ENCODE measurements at regions not wholly inside any gene's neighbourhood (a gene's known extent, or its start where the extent isn't known, plus 50 kb on each side); places are given as distances from the start of the nearest gene placed in this dataset.

GRCh38 chr3:76078101-76078500 is 292.8 kb upstream of the ZNF717 start:
- TF ChIP-seq CTCF (IDR thresholded peaks at IDR 0.05) (no peak), POLR2A (IDR thresholded peaks at IDR 0.05) (no peak), EP300 (IDR thresholded peaks at IDR 0.05; ENCODE audit: low read depth) (no peak), POLR2AphosphoS5 (IDR thresholded peaks at IDR 0.05) (no peak)

All from transverse colon (tissue), 4 donors.